CMK (cell line): ENCODE measurements at regions not wholly inside any gene's neighbourhood (a gene's known extent, or its start where the extent isn't known, plus 50 kb on each side); places are given as distances from the start of the nearest gene placed in this dataset.
A peak's percentile ranks its signal among the peaks of the same experiment; 100 is the strongest.
"Not testable (repeated sequence)": the region's sequence is repeated elsewhere in the genome, so short reads cannot be mapped to it uniquely, and the experiment has no call there.

ENCODE experiments used
- DNase-seq: peaks from one replicate; pipeline ENCODE4 v3.0.0-alpha.2; 2010; ENCODE audit warnings: low read depth

DNA sequence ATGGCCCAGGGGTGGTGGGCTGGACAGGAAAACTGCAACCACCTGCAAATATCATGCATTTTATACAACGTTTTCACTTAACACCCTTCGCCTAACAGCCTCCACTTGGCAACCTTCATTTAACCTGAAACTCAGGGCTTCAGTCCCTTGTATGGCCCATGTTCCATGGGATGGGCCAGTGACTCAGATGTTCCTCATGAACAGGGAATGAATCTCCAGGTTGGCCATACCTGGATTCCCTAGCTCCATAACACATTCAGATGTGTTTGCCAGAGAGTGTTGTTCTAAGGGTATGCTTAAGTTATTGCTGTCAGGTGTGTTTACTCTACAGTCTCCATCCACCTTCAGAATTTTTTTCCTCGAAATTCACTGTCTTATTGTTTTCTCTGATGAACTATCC is 316.9 kb downstream of the JRKL start:
- no peak for DNase-seq

DNA sequence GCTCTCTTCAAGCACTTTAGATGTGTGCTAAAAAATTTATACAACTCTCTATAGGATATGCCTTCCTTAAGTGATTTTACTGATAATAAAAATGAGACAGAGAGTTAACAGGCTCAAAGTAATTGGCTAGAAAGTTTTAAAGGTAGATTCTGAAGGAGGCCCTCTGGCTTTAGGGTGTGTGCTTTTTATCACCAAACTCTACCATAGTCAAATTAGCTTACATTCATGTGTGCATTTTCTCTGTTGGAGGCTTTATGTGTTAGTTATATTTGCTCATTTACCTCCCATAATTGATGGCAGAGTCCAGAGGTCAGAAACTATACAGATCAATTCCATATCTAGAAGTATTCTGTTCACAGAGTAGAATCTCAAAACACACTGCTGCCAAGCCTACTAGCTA is 317.5 kb downstream of the JRKL start:
- DNase-seq = no peak

DNA sequence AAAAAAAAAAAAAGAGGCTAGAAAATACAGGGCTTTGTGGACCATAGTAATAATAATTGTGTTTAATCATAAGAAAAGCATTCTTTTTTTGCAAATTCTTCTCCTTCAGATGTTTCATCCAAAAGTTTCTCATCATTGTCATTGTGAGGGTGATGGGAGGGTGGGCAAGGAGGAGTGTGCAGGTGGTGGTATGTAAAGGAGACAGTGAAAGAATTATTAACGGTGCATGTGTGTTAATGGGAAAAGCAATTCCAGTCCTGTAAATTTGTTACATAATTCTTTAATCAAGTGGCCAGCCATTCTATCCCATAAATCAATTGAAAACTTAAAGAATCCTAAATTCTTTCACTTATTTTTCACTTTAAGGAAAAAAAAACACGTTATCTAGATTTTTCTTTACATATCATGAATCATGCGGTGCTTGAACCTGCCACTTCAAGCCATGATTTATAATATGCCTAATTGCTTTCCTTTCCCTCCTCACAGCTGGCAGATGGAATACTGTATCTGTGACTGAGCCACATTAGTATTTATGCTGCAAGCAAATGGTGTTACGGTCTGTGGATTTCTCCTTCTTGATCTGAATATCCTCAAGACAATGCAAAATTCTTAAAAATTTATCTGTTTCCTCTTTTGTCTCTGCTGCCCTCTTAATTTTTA is 318.5 kb downstream of the JRKL start:
- DNase-seq = no peak

DNA sequence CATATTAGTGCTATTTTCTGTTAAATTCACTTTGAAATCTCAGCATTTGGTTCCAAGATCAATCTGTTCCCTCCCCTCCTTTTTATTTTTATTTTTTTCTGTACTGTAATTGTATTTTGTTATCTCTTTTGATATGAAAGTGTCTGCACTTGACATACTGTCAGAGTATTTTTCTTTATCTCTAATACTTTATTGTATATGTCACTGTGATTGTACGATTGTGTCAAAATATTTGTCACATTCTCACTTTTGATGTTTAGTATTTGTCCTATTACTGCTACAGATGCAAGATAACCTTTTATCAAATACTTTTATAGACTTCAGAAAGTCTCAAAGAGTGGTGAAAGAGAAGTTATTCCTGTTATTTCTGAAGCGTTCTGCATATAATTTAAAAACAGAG is 323.5 kb downstream of the JRKL start:
- DNase-seq = no peak

DNA sequence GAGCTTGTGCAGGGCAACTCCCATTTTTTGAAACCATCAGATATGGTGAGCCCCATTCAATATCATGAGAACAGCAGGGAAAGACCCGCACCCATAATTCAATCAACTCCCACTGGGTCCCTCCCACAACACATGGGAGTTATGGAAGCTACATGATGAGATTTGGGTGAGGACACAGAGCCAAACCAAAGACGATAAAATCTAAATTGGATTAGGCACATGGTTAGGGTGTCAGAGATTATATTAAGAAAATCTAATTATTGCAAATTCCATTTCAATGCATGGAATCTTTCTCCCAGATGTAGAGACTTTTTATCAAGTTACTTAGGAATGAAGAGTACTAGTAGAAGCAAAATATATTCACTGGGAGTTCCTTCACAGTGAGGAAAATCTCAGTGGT is 324.9 kb downstream of the JRKL start:
- DNase-seq = no peak

DNA sequence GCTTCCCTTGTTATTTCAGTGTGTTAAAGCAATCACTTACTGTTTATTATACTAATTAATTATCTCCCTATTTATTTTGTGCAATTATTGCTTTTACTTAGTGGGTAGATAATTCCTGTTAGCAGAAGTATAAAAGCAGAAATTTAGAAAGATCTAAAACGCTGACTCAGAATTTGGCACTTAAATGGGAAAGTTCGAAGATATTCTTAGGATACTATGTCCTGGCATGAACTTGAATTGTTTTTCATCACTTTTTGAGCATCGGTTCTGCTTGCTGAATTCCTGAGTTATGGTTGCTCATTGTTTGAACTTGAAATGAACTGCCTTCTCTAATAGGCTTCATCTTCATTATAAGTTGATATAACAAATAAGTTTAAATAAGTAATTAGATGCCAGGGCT is 325.4 kb downstream of the JRKL start:
- DNase-seq = no peak

DNA sequence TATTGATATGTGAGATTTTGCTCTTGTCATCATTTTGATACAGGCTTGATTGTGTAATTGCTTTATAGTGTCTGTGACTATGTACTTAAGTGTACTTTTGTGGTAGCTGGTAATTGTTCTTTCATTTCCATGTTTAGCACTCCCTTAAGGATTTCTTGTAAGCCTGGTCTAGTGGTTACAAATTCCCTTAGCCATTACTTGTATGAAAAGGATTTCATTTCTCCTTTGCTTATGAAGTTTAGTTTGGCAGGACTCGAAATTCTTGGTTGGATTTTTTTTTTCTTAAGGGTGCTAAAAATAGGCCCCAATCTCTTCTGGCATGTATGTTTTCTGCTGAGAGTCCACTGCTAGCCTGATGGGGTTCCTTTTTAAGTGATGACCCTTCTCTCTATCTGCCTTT is 346.8 kb downstream of the JRKL start:
- DNase-seq = no peak

DNA sequence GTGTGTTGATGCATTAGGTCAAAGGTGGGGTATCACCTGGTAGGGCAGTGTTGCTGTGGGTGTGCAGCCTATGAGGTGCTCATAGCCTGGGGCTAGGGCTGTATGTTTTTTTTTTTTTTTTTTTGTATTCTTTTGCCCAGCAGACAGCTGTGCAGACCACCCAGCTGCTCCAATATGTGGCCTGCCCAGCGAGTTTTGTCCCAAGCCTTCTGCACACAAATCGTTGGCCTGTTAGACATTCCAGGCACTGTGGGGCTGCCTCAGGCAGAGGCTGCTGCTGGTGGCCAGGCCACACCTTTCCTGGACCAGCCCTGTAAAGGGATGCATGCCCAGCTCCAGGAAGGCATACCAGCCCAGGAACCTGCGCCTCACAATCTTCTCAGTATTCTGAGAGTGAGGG is 348.5 kb downstream of the JRKL start:
- no peak for DNase-seq

DNA sequence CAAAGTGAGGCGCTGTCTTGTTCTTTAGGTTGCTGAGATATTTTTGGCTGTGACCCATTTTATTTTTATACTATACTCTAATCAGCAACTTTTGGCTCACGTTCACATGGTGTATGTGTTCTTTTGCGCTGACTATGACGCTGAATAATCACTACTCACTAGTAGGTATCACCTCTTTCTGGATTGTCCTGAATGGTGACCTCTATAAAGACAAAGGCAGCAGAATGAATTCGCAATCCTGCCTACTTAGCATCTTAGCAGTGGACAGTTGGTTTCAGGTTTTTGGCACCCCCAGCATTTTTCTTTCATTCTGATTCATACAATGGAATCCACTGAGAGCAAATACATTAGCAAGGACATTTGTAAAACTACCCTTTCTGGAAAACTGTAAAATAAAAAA is 351.3 kb downstream of the JRKL start:
- no peak for DNase-seq

DNA sequence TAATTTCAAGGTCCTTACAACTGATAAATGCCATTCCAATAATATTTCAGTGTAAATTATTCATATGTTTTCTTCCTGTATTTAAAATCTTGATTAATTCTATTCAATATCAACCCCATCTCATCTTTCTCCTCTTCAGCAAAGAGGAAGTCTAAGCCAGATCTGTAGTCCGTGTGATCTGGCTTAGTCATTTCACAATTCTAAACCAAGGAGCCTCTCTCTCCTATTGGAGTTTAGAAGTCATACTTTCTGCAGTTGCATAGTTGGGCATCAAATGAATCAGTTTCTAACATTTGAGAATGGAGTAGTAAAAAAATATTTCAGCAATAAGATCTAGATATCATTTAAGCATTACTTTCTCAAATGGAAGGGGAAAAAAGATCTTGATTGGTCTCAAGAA is 354.9 kb downstream of the JRKL start:
- no peak for DNase-seq

DNA sequence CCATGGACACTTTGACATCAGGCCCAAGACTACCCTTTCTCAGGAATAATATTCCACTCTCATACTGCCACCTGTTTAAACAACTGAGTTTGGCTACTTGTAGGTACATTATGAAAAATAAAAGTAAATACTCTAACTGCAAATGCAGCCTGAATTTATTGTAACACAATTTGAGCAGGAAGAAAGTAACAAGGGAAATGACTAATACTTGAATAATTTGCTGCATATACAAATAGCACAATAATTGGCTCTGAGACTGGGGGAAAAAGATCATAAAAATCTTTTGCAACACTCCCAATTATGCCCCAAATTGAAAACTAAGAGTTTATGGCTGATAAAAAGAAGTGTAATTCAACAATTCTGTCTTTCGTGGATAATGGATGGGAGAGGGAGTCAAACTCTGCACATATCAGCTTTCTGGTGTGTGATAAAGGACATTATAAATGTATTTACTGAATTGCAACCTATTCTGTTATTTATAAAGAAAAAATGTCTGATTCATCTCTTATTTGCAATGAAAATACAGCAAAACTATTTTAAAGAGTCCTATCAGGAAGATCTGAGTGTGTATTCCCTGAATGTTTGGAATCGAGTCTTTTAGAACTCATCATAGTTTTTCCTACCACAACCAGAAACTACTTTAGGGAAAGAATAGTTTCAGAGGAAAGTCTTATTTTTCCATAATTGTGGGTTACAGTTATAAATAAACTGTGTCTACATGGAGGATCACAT is 359.0 kb downstream of the JRKL start:
- no peak for DNase-seq

DNA sequence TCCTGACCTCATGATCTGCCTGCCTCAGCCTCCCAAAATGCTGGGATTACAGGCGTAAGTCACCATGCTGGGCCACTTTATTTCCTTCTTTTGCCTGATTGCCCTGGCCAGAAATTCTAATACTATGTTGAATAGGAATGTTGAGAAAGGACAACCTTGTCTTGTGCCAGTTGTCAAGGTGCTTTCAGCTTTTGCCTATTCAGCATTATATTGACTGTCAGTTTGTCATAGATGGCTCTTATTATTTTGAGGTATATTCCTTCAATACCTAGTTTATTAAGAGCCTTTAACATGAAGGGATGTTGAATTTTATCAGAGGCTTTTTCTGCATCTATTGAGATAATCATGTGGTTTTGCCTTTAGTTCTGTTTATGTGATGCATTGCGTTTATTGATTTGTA is 362.0 kb downstream of the JRKL start:
- DNase-seq = not testable (repeated sequence)

DNA sequence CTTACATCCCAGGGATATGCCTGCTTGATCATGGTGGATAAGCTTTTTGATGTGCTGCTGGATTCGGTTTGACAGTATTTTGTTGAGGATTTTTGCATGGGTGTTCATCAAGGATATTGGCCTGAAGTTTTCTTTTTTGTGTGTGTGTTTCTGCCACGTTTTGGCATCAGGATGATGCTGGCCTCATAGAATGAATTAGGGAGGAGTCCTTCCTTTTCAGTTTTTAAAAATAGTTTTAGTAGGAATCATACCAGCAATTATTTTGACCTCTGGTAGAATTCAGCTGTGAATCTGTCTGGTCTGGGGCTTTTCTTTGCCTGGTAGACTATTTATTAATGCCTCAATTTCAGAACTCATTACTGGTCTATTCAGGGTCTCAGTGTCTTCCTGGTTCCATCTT is 362.4 kb downstream of the JRKL start:
- DNase-seq = no peak

DNA sequence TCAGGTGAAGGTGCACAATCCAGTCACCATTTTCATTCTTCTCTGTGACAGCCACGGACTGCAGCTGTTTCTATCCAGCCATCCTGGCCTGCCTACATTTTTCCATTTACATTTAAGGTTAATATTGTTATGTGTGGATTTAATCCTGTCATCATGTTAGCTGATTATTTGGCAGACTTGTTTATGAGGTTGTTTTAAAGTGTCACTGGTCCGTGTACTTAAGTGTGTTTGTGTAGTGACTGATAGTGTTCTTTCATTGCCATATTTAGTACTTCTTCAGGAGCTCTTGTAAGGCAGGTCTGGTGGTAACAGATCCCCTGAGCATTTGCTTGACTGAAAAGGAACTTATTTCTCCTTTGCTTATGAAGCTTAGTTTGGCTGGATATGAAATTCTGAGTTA is 364.2 kb downstream of the JRKL start:
- DNase-seq = no peak

DNA sequence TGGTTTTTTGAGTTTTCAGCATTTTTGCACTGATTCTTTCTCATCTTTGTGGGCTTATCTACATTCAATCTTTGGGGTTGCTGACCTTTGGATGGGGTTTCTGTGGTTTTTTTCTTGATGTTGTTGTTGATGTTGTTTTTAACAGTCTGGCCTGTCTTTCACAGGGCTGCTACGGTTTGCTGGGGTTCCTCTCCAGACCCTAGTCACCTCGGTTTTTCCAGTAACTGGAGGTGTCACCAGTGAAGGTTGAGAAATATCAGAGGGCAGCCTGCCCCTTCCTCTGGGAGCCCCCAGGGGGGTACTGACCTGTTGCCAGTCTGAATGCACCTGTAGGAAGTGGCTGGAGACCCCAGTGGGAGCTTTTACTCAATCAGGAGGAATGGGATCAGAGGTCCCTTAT is 365.4 kb downstream of the JRKL start:
- no peak for DNase-seq

DNA sequence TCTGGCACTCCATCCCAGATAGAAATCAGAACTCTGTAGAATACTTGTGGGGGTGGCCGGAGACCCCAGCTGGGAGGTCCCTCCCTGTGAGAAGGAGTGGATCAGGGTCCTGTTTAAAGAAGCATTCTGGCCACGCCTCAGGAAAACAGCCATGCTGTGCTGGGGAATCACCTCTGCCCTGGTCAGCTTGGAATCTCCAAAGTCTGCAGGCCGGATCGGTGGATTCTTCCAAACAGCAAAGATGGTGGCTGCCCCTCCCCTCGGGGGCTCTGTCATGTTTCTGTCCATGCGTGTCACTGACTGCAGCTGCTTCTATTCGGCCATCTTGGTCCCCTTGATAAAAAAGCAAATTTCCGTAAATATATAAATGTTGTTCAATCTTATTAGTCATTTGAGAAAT is 365.9 kb downstream of the JRKL start:
- no peak for DNase-seq

DNA sequence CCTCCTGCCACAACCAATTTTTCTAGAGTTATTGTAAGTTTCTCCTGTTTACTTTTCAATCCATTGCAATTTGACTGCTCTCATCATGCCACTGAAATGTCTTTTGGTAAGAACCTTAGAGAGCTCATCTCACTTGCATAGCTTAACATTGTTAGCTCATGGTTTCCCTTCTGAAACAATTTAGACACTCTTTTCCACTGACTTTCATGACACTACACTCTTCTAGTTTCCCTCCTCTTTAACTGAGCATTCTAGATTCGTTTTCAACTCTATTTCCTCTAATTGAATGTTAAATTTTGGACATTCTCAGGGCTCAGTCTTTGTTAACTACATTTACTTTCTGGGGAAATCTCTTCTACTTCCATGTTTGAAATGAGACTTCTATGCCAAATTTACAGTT is 369.1 kb downstream of the JRKL start:
- DNase-seq = no peak

DNA sequence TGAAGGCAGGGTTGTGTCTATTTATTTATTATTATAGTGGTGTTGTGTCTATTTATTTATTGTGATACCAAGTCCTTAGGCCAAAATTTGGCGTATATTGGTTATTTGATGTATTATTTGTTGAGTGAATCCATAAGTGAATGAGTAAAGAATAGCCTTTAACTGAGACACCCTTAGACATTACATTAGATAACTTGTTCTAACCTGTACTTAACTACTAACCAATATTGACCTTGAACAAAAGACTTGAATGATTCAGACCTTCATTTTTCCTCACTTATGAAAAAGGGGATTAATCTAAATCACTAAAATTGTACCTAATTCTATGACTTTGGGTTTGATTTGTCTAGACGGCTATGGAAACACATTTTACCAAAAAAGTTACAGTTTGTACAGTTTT is 370.5 kb downstream of the JRKL start:
- no peak for DNase-seq

DNA sequence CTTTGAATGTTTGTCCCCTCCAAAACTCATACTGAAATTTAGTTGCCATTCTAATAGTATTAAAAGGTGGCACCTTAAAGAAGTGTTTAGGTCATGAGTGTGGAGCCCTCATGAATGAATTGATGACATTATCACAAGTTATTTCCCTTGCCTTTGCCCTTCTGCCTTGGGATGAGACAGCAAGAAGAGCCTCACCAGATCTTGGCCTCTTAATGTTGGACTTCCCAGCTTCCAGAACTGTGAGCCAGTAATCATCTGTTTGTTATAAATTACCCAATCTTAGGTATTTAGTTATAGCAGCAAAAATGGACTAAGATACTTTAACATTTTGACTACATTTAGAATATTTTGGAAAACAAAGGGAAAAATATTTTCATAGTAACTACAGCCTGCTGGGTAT is 371.0 kb downstream of the JRKL start:
- DNase-seq = no peak

DNA sequence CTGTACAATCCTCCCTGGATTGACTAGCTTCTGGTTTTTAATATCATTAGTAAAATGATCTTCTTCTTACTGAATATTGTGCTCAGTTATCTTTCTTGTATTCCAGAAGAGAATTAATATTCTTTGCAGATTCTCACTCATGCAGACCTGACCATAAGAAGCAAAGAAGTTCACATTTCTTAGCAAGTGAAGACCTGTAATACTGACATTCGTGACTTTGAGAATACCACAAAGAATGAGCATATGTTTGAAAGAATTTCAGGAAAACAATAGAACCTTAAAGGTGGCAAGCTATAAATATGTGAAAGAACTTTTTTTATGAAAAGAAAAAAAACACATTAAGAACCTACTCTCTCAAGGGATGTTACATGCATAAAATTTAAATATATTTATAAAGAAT is 371.6 kb downstream of the JRKL start:
- no peak for DNase-seq

DNA sequence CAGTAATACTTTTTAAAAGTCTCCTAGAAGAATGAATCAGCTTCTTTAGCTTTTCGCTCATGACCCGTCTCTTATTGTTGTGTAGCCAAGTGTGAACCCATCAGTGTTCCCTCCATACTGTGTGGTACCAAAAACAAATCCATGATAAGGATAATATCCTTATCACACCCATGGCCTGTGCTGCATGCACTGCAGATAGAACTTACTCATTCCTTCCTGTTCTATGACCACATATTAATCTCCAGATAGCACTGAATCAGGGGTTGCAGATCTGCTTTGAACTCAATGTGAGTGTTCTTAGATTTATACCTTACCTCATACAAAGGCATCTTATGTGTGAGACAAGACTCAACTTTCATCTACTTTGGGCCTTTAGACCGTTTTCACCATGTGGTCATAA is 373.4 kb downstream of the JRKL start:
- peak; percentile 4 for DNase-seq

DNA sequence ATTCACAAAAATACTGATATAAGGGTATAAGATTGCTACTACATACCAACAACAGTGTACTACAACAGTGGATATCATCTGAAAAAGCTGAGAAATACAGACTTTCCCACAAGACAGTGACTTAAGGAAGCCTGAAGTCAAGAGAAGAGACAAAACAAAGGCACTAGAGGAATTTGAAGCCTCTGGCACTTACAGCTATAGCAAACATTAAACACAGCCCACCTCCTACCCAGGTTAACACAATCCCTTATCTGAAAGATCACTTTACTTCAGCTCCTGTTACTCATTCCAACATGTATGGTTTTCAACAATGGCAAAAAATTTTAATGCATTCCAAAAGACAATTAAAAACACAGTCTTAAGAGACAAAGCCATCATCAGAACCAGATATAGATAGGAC is 388.5 kb downstream of the JRKL start:
- no peak for DNase-seq

DNA sequence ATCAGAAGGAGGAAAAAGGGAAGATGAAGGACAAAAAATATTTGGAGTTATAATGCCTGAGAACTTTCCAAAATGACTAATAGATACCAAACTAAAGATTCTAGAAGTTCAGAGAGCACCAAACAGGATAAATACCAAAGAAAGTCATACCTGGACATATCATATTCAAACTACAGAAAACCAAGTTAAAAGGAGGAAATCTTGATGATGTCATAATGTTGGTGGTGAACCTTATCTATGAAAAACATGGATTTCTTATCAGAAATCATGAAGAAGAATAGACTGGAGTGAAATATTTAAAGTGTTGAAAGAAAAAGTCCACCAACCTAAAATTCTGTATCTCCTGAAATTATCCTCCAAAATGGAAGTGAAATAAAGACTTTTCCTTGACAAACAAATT is 389.2 kb downstream of the JRKL start:
- DNase-seq = no peak

DNA sequence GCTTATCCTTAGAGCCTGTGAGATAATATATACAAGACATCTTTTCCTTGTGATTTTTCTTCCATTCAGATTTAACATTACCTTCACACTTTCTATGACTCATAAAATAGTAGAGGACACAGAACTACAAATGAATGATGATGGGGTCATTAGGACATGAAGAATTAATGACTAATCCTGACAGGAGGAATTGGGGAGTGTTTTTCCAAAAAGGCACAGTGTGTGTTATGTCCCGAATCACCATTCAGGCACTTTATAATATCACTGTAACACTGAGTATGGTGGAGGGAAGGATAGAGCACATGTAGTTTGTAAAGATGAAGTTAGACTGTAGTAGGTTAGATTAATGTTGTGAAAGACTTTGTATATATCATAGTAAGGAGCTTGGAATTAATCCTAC is 391.3 kb downstream of the JRKL start:
- DNase-seq = no peak
